WTC11 (cell line): ENCODE measurements at regions not wholly inside any gene's neighbourhood (a gene's known extent, or its start where the extent isn't known, plus 50 kb on each side); places are given as distances from the start of the nearest gene placed in this dataset.

Experiments
- ATF6 ChIP-seq: sonication (generic); formaldehyde crosslinking; IDR thresholded peaks from 2 replicates; pipeline ENCODE4 v1.8.1; 2023; ENCODE audit warnings: mild to moderate bottlenecking, missing genetic modification reagents
- CTCF ChIP-seq: fragments of 200-600 bp; IDR thresholded peaks from 2 replicates; pipeline ENCODE4 v1.8.0; 2022; ENCODE audit warnings: antibody characterized with exemption
- ELF4 ChIP-seq: sonication (generic); formaldehyde crosslinking; IDR thresholded peaks from 2 replicates; pipeline ENCODE4 v1.8.1; 2022; ENCODE audit warnings: low read depth, mild to moderate bottlenecking, moderate library complexity, missing genetic modification reagents
- GTF2I ChIP-seq: fragments of 250-450 bp; sonication (Bioruptor Pico); conservative IDR thresholded peaks from 2 replicates; pipeline ENCODE4 v1.4.0; 2021; ENCODE audit warnings: mild to moderate bottlenecking

- TF ChIP-seq GTF2I (CRISPR knock-in tag) (no peak), CTCF (no peak), ATF6 (no peak), ELF4 (CRISPR knock-in tag) (no peak)
Measured at GRCh38 chr18:39701839-39702238, 2136.2 kb upstream of the CELF4 start.
